ENCODE measurements at regions not wholly inside any gene's neighbourhood (a gene's known extent, or its start where the extent isn't known, plus 50 kb on each side); places are given as distances from the start of the nearest gene placed in this dataset.

- in situ Hi-C loops (cut with HindIII; ENCODE audit: low sequenced_read_pairs) = no loop called here
- no peak overlapping the region for H3K4me3 ChIP-seq (ENCODE audit: low read depth, low read length)
- DNase-seq (ENCODE audit: low read depth, low spot score) = no peak
- TF ChIP-seq CTCF (IDR thresholded peaks at IDR 0.05; ENCODE audit: low read depth, low read length) = no peak
These were observed 125.3 kb upstream of the KLF7 start for GRCh38 chr2:207290833-207291624.

- no peak for TF ChIP-seq CTCF (IDR thresholded peaks at IDR 0.05; ENCODE audit: low read depth, low read length)
These were observed 126.0 kb upstream of the KLF7 start for GRCh38 chr2:207291625-207292252.

GRCh38 chr2:207296265-207296948, 130.7 kb upstream of the KLF7 start:
- in situ Hi-C loops (cut with HindIII; ENCODE audit: low sequenced_read_pairs) = no loop called here
- H3K4me3 ChIP-seq (ENCODE audit: low read depth, low read length) = no peak overlapping the region
- TF ChIP-seq CTCF (IDR thresholded peaks at IDR 0.05; ENCODE audit: low read depth, low read length) = no peak
- no peak for DNase-seq (ENCODE audit: low read depth, low spot score)

More at GRCh38 chr2:207291625-207292252, 126.0 kb upstream of the KLF7 start:
- H3K4me3 ChIP-seq (ENCODE audit: low read depth, low read length) = no peak overlapping the region
- in situ Hi-C loops (cut with HindIII; ENCODE audit: low sequenced_read_pairs) = no loop called here
- no peak for DNase-seq (ENCODE audit: low read depth, low spot score)

GRCh38 chr2:207300817-207301216, 135.1 kb upstream of the KLF7 start:
- no peak for TF ChIP-seq CTCF (IDR thresholded peaks at IDR 0.05; ENCODE audit: low read depth, low read length)
- no peak for DNase-seq (ENCODE audit: low read depth, low spot score)
- no peak overlapping the region for H3K4me3 ChIP-seq (ENCODE audit: low read depth, low read length)
- in situ Hi-C loops (cut with HindIII; ENCODE audit: low sequenced_read_pairs) = no loop called here

GRCh38 chr2:207304761-207305160, 139.0 kb upstream of the KLF7 start:
- no peak for TF ChIP-seq CTCF (IDR thresholded peaks at IDR 0.05; ENCODE audit: low read depth, low read length)
- in situ Hi-C loops (cut with HindIII; ENCODE audit: low sequenced_read_pairs) = no loop called here
- no peak overlapping the region for H3K4me3 ChIP-seq (ENCODE audit: low read depth, low read length)
- DNase-seq (ENCODE audit: low read depth, low spot score) = no peak

GRCh38 chr2:207308519-207309224, 142.9 kb upstream of the KLF7 start:
- no peak for DNase-seq (ENCODE audit: low read depth, low spot score)
- TF ChIP-seq CTCF (IDR thresholded peaks at IDR 0.05; ENCODE audit: low read depth, low read length) = no peak
- in situ Hi-C loops (cut with HindIII; ENCODE audit: low sequenced_read_pairs) = no loop called here
- no peak overlapping the region for H3K4me3 ChIP-seq (ENCODE audit: low read depth, low read length)

All from astrocyte of the spinal cord (primary cell).